OCI-LY1 (cell line): ENCODE measurements at regions not wholly inside any gene's neighbourhood (a gene's known extent, or its start where the extent isn't known, plus 50 kb on each side); places are given as distances from the start of the nearest gene placed in this dataset.

ENCODE experiments used
- EZH2 ChIP-seq: fragments of 200-600 bp; sonication (generic), shearing (Covaris generic); IDR thresholded peaks from 2 replicates; pipeline ENCODE4 v1.8.0; 2017; ENCODE audit warnings: borderline replicate concordance, mixed run types, mild to moderate bottlenecking, antibody characterized with exemption, low read length, moderate library complexity, mixed read lengths
- TF ChIP-seq, protein P1 (sequence below): fragments of 200-600 bp; sonication (generic), shearing (Covaris generic); IDR thresholded peaks from 2 replicates; pipeline ENCODE4 v1.5.1; 2017; ENCODE audit warnings: mild to moderate bottlenecking, antibody characterized with exemption, low read length, moderate library complexity, mixed read lengths

DNA sequence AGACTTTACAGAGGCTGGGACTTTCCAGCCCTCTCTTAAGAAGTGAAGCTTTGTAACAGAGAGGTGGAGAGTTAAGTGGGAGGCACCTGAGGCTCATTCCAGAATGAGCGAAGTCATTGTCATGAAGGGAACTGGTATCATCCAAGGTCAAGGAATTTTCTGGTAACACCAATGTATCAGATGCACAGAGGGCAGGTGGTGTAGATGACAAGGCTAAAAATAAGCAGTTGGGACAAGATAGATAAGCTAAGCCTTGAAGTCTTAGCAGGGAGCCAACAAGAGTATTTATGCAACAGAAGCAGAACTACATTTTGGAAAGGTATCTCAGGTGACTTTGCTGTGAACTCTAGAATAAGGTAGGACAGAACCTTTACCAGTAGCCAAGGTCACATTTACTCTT, 257.0 kb upstream of the AUTS2 start:
- TF ChIP-seq, protein P1, sequence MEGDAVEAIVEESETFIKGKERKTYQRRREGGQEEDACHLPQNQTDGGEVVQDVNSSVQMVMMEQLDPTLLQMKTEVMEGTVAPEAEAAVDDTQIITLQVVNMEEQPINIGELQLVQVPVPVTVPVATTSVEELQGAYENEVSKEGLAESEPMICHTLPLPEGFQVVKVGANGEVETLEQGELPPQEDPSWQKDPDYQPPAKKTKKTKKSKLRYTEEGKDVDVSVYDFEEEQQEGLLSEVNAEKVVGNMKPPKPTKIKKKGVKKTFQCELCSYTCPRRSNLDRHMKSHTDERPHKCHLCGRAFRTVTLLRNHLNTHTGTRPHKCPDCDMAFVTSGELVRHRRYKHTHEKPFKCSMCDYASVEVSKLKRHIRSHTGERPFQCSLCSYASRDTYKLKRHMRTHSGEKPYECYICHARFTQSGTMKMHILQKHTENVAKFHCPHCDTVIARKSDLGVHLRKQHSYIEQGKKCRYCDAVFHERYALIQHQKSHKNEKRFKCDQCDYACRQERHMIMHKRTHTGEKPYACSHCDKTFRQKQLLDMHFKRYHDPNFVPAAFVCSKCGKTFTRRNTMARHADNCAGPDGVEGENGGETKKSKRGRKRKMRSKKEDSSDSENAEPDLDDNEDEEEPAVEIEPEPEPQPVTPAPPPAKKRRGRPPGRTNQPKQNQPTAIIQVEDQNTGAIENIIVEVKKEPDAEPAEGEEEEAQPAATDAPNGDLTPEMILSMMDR: no peak
- no peak for TF ChIP-seq EZH2
